ENCODE measurements at regions not wholly inside any gene's neighbourhood (a gene's known extent, or its start where the extent isn't known, plus 50 kb on each side); places are given as distances from the start of the nearest gene placed in this dataset.
"Not testable (repeated sequence)": the region's sequence is repeated elsewhere in the genome, so short reads cannot be mapped to it uniquely, and the experiment has no call there.

DNA sequence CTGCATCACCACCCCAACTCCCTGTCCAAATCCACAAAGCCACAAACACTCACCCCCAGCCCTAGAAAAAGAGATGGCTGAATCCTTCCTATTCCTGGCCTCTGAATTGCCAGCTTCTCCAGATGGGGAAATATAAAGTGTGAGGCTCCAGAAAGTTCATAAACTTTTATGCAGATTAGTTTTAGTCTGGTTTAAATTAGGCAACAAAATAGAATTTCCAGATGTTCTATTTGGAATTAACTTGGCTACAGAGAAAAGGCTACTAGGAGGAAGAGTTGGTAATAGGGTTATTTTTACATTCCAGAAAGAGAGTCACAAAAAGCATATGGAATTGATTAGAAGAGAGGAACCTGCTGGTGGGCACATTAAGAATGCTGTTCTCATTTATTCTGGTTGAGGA, 56.0 kb downstream of the EN1 start:
- FAIRE-seq (no peak), DNase-seq (ENCODE audit: insufficient read length, low spot score) (no peak)

DNA sequence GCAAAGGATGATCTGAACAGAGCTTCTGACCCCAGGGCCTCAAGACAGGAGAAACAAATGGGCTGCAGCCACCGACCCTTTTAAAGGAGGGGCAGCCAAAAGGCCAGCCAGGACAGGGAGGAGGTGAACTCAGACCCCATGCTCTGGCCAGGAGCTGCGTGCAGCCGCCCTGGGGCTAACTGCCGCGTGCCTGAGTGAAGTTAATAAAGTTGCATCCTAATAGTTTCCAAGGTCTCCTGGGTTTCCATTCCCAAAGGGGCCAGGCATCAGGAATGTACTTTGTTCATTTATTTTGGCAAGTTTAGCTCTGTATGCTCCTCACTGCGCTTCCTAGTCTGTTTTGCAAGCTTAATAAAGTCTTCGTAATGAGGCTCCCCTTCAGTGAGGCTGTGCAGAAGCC, 60.7 kb downstream of the EN1 start:
- FAIRE-seq (no peak), DNase-seq (ENCODE audit: insufficient read length, low spot score) (no peak)

DNA sequence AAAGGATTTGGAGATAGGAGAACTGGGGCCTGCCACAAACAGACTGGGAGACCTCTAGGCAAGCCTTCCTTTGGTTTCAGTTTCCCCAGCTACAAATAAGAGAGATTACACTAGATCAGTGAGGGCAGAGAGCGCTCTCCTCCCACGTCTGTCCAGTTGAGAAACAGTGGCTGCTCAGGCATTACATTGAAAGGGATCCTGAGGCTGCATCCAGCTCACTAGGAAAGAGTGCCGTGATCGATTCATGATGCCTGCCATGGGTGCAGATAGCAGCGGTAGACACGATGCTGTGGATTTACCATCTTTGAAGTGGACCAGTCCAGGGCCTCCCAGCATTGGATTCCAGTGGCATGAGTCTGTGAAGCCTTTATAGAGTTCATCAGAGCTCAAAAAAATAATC, 62.6 kb downstream of the EN1 start:
- FAIRE-seq (no peak), DNase-seq (ENCODE audit: insufficient read length, low spot score) (no peak)

DNA sequence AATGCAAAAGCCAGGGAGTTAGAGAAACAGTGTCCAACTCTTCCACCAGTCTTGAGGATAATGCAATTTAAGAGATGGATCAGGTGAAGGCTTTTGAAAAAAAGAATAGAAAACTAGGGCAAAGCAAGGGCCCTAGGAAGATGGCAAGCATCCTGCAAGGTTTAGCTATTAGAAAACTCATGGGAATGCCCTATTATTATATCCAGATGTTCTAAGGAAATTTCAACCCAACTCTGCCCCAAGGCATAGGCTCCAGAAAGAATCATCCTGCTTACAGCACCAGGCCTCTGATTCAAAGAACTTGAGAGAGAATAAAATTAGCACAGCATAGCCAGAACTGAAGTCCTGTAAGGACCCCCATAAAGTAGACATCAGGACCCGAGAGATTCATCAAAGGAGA, 68.1 kb downstream of the EN1 start:
- DNase-seq (ENCODE audit: insufficient read length, low spot score): no peak
- no peak for FAIRE-seq

DNA sequence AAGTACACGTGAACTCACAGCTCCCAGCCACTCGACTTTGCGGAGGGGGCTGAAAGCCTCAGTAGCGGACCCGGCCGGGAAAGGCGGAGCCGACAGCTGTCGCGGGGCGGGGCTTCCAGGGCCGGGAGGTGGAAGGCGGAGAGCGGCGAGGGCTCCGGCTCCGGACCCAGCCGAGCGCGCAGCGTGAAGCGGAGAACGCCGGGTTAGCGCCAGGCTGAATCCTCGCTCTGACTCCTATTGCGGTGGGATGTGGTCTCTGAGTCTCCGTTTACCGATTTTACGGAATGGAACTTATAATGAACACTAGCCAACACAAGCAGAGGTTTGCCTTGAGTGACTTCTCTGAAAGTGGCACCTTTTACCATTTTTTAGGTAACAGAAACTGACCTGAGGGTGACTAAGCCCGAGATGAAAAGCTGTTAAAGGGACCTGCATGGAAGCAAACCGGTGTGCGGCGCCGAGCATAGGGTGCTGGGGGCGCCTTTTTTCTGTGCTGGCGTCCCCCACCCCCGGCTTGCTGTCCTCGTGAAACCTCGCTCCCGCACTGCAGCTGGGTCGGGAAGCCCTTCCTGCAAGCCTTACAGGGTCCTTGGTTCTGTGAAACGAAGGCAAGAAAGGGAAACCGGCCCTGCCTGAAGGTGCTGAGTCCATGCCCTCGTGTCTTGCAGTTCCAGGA, 72.9 kb downstream of the EN1 start:
- DNase-seq (ENCODE audit: insufficient read length, low spot score) (no peak), FAIRE-seq (no peak)

DNA sequence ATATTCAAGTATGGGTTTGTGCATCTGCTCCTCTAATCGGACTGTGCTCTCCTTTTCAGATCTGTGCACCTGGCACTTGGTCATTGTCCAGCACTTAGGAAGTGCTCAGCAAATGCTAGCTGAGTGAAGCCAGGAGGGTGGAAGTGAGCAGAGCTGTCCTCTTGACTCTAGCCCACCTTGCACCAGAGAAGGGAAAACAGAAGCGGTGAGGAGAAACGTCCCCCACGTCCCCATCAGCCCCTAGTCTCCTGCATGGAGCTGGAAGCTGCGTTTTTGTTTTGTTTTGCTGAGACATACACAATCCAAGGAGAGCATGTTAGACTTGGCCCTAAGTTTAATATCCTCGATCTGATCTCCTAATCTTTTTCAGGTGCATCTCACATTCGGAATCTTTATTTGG, 73.6 kb downstream of the EN1 start:
- no peak for FAIRE-seq
- no peak for DNase-seq (ENCODE audit: insufficient read length, low spot score)

DNA sequence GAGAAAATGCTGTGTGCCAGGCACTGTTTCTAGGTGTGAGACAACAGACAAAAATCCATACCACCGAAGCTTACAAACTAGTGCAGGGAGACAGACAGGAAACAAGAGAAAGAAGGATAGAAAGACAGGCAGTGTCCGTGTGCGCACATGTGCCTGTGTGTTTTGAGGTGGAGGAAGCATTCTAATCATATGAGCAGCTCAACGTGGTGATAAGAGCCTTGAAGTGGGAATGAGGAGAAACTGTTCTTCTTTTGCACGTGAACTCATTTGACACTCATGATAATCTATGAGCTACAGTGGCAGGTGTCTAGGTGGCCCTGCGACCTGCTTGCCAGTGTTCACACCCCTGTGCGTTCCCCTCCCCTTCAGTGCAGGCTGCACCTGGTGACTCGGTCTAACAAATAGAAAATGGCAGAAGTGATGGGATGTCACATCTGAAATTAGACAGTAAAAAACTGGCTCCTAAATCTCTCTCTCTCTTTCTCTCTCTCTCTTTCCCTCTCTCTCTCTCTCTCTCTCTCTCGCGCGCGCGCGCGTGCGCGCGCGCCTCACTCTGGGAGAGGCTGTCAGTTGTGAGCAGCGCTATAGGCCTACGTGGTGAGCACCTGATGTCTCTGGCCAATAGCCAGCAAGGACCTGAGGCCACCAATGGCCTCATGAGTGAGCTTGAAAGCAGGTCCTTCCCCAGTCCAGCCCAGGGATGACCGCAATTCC, 74.8 kb downstream of the EN1 start:
- no peak for DNase-seq (ENCODE audit: insufficient read length, low spot score)
- no peak for FAIRE-seq

DNA sequence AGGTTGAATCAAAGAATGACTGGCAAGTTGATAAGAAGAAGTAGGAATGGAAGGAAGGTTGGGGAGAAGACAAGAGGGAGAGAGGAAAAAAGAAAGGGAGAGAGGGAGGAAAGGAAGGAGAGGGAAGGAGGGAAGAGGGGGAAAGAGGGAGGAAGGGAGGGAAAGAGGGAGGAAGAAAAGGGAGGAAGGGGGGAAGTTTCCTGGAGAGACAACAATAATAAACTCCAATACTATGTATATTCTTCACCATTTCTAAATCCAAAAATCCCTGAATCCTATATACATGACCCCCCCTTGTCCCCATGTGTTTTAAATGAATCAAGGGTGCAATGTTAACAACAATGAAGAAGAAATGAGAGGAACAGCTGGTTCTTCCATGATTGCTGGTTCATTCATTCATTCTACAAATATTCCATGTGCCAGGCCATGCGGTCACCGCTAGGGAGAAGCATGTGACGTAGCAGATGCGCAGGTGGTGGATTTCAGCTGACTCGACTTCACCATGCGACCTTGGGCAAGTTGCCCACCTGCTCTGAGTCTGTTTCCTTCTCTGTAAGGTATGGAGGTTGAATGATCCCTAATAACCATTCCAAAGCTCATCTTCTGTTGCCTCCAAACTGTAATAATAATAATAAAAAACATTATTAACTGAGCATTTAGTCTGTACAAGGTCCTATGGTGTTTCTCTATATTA, 77.6 kb downstream of the EN1 start:
- DNase-seq (ENCODE audit: insufficient read length, low spot score) (no peak), FAIRE-seq (no peak)

DNA sequence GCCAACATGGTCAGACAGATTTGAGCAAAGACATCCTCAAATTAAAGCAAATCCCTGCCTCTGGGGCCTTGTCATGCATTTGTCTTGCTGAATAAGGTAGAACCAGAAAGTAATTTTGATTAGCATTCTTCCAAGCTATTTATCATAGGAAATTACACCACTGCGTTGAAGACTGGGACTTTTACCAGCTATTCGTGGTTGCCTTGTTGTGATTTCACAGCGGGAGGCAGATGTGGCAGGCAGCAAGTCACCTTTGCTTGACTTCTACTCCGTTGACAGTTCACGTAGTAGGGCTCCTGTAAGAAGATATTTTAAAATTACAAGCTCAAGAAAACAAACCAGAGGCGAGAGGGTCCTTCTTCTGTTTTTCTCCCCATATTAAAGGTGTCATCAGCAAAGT, 80.6 kb downstream of the EN1 start:
- FAIRE-seq: no peak
- DNase-seq (ENCODE audit: insufficient read length, low spot score): no peak

DNA sequence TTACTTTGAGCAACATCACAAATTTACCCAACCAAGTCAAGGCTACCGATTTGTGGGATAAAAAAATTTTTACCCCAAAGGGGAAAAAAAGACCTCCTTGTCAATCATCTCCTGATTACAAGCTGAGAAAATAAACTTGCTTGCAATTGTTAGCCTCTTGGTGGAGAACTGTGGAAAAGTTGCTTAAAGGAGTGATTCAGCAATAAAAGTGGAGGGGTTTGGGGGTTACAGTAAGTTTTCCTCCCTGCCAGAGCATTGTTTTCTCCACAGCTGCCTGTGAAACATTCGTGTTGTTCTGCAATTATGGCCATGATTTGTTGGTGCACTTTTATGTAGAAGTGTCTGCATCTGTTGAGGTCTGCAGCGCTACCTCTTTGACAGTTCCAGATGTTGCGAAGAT, 82.6 kb downstream of the EN1 start:
- FAIRE-seq: no peak

DNA sequence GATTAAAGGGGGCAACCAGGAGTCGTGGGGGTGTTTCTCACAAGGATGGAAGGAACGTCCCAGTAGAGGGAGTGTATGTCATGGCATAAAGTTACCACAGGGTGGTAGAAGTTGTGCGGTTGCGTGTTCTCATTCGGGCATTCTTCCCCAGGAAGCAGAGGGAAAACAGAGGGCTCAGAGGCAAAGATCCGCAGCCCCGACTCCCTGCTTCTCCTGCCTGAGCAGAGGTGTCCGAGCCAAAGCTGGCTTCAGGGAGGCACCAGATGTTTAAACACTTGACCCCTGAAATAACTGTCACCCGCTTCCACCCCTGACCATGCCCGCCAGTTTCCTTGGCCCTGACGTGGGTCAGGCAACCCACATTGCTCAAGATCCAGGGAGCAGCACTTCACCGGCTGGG, 83.7 kb downstream of the EN1 start:
- DNase-seq (ENCODE audit: insufficient read length, low spot score) (no peak), FAIRE-seq (no peak)

More for the DNA sequence above, 82.6 kb downstream of the EN1 start:
- DNase-seq (ENCODE audit: insufficient read length, low spot score): no peak

DNA sequence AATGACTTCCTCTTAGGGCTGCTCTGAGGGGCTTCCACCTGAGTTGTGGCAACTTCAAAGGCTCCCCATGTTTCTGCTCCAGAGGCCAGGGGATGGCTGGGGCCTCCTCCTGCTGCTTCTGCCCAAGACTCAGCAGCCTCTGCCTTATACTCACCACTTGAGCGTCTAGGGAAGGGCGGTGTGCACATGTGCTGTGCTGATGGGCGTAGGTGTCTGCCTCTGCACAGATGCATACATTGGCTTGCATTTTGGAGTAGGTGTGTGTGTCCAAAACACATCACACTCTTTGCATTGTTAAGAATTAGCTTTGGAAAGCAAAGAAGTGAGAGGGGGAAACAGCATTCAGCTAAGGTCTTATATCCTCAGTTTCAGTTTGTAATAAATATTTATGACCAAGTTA, 85.2 kb downstream of the EN1 start:
- FAIRE-seq (no peak), DNase-seq (ENCODE audit: insufficient read length, low spot score) (no peak)

DNA sequence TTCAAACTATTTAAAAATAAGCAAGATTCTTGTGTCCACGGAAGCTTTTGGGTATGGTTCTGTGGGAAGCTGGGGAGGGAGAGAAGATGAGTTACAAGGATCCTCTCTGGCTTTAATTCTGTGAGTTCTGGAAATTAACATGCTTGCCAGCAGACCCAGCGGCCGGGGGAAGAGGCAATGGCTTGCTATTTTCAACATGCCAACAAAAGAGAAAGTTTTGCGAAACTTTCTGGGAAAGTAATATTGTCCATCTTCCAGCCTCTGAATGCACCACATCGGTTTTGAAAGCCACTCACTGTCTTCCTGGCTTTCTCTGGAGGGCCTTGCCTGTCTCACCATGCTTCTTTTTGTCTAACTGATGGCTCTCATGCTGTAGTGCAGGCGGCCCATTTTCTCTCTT, 85.7 kb downstream of the EN1 start:
- DNase-seq (ENCODE audit: insufficient read length, low spot score) (no peak), FAIRE-seq (no peak)

DNA sequence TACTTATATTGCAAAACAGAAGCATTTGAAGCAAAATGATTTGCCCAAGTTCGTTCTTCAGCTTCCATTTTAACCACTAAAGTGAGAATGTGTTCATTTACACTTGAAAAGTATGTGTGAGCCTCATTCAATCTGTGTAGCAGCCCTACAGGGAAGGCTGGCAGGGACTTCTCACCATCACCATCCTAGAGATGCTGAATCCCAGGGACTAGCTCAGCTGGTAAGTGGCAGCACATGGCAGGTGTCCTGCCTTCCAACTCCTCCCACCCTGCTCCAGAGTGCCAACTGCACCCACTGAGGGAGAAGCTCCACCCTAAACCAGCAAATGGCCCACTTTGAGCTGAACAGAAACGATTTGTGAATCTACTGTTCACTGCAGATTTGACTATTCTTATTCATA, 91.5 kb downstream of the EN1 start:
- DNase-seq (ENCODE audit: insufficient read length, low spot score) (no peak), FAIRE-seq (no peak)

DNA sequence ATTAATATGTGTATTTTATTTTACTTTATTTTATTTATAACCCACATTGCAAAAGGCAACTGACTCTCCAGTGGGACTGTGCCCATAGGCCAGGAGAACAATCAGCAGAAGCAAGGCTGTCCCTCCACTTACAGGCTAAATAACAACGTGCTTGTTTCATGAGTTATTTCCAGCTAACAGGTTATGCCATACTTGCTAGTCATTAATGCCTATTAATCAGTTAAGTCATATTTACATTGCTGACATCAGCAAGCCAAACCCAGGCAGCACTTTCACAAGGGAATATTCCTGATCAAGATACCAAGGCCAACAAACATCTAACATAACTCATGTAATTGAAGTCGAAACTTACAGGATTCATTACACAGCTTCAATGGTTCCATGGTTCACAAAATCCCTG, 92.1 kb downstream of the EN1 start:
- FAIRE-seq (no peak), DNase-seq (ENCODE audit: insufficient read length, low spot score) (no peak)

DNA sequence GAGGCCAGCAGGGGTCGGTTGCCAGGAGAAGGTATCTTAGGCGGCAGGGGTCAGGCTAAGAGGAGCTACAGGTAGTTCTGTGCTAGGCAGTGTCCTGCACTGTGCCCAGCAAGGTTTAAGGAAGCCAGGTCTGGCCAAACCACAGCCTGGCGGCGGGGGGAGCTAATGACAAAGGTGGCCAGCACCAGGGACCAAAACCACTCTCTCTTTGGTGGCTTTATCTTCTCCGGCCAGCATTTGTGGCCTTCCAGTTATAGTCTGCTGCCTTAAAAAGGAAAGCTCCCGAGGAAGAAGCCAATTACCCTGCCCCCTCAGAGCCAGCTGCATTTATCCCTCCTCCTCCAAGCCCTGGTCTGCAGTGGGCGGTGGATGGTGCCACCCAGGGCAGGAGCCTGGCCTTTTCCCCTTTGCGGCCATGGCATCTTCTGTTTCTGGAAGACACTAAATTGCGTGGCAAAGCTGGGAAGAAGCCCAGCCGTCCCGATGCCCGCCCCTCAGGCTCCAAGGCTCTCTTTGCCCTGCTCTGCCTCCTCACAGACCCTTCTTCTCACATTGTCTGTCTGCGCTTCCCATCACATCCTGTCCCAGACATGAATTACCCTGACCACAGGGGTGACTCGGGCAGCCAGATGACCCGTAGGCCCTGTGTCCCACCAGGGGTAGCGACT, 94.6 kb downstream of the EN1 start:
- FAIRE-seq (no peak), DNase-seq (ENCODE audit: insufficient read length, low spot score) (no peak)

DNA sequence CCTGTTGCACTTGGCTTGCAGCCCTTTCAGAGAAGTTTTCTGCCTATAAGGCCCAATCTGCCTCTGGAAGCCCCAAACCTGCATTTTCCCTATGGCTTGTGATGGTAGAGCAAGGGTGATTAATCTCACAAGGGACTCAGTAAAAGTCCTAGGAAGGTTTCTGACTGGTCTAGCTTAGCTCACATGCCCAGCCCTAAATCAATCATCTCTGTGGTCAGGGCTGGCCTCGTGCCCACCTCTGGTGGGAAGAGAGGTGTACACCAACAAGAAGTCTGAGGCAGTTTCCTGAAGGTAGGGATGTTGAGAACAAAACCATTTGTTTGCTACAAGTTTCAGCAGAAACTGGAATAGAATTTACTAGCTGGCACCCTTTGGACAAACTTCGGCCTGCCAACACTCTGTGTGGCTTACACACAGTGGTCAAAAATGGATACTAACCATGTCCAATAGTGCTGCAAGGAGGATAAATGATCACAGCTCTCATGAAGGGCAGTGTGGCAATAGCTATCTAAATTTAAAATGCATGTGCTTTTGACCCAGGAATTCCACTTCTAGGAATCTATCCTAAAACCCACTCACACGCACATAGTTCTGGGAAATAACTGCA, 96.4 kb downstream of the EN1 start:
- FAIRE-seq (no peak), DNase-seq (ENCODE audit: insufficient read length, low spot score) (no peak)

DNA sequence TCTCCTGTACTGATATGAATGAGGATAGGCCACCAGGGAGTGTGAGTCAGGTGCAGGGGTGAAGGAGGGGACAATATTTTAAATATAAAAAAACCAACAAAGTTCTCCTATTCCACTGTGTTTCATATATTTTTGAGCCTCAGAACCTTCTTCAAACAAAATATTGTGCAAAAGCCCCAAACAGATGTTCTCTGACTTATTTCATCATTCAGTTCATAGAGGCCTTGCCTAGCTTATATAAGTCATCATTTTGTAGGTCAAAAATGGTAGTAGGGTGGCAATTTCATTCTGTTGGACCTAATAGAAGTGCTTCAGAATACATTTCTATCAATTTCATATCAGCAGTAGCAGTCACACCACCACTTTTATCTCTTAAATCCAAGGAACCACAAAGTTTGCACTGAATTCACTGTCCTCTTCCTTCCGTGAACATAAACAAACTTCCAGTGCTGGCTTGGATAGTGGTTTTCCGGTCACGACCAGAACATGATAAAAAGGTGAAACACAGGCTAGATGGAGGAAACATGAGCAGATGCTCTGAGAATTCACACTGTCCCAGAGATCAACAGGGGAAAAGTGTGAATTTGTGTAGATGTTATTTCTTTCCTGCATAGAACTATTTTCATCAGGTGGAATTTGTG, 99.1 kb downstream of the EN1 start:
- DNase-seq (ENCODE audit: insufficient read length, low spot score) (no peak), FAIRE-seq (no peak)

DNA sequence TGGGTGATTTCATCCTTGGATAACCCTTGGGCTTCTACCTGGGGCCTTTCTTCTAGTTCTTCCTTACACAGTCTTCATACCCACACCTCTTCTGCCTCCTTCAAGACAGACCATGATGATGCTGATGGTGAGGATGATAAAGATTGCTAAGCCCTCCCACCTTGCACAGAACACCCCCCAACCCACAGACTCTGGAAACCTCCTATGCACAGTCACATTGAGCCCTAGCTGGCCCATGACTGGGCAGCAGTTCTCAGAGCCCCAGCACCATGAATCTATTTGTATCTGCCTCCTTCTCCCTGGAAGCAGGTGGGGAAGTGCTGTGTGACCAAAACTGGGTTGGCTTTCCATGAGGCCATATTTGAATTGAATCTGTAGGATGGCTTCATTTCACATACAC, 99.8 kb downstream of the EN1 start:
- FAIRE-seq (no peak), DNase-seq (ENCODE audit: insufficient read length, low spot score) (no peak)

DNA sequence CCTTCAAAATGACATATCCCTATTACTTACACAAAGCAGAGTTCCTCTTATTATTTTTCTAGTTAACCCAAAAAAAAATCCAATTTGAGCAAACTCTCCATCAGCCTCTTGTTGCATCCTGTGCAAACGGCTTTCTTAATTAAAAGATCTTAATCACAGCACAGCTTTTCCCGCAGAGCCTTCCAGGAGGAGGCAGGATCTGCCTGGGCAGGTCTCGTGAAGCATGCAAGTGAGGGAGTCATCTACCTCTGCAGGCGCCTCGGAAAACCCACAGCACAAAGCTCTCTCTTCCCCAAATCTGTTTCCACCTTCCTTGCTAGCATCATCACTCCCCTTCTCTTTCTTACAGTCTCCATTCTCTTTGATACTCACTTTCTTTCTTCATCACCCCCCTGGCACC, 100.4 kb downstream of the EN1 start:
- FAIRE-seq (no peak), DNase-seq (ENCODE audit: insufficient read length, low spot score) (no peak)

DNA sequence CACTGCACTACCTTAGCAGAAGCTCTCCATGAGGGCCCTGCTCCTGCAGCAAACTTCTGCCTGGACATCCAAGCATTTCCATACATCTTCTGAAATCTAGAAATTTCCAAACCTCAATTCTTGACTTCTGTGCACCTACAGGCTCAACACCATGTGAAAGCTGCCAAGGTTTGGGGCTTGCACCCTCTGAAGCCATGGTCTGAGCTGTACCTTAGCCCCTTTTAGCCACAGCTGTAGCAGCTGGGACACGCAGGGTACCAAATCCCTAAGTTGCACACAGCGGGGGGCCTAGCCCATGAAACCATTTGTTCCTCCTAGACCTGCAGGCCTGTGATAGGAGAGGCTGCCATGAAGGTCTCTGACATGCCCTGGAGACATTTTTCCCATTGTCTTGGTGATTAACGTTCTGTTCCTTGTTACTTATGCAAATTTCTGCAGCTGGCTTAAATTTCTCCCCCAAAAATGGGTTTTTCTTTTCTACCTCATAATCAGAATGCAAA, 102.7 kb downstream of the EN1 start:
- not testable (repeated sequence) for FAIRE-seq; DNase-seq (ENCODE audit: insufficient read length, low spot score)

Data from GM19239 (cell line).